HUES6 (cell line): ENCODE measurements at regions not wholly inside any gene's neighbourhood (a gene's known extent, or its start where the extent isn't known, plus 50 kb on each side); places are given as distances from the start of the nearest gene placed in this dataset.
"Not testable (repeated sequence)": the region's sequence is repeated elsewhere in the genome, so short reads cannot be mapped to it uniquely, and the experiment has no call there.

ENCODE experiments used
- H3K27ac ChIP-seq: 2 replicates; pipeline ENCODE4 v1.7.0; 2013; ENCODE audit warnings: low read depth, mild to moderate bottlenecking, low read length, inconsistent platforms
- H3K27me3 ChIP-seq: 2 replicates; pipeline ENCODE4 v1.6.1; 2013; ENCODE audit warnings: low read length; ENCODE audit not compliant: control insufficient read depth, insufficient read depth
- H3K36me3 ChIP-seq: 2 replicates; pipeline ENCODE4 v1.6.1; 2013; ENCODE audit warnings: low read length; ENCODE audit not compliant: control insufficient read depth, insufficient read depth
- H3K4me1 ChIP-seq: 2 replicates; pipeline ENCODE4 v1.6.1; 2013; ENCODE audit warnings: low read length; ENCODE audit not compliant: control insufficient read depth, insufficient read depth
- H3K4me3 ChIP-seq: 2 replicates; pipeline ENCODE4 v1.5.1; 2013; ENCODE audit warnings: low read depth, low read length
- H3K9ac ChIP-seq: one replicate; pipeline ENCODE4 v1.6.1; 2013; ENCODE audit warnings: mild to moderate bottlenecking, low read length
- H3K9me3 ChIP-seq: 2 replicates; pipeline ENCODE4 v1.6.1; 2013; ENCODE audit warnings: low read depth, low read length; ENCODE audit not compliant: control insufficient read depth, insufficient read depth

DNA sequence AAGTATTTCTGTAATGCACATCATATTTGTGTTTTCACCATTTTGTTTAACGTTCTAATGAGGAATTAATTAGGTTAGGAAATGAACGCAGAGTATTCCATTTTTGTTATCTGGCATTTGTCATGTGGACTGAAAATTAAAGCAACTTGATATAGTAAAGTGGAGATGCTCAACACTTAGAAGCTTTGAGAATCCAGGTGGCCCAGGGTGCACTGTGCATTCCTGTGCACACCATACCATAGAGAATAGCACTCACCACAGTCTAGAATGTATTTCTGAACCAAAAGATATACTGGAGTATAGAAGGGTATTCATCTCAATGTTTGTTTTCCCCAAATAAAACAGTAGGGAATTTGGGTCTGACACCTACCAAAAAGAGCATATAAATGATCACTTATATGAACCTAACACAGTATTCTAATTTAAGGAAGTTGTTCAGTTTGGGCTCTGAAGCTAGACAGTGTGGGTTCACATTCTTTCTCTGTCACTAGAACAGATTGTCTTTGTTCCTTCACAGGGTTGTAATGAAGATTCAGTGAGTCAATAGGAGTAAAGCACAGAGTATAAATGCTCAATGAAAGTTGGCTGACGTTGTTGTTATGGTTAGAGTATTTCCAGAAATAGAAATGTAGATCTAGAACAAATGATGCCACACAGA, 125.6 kb upstream of the DMRT1 start:
- no peak overlapping the region for H3K27ac ChIP-seq
- H3K4me3 ChIP-seq: no peak overlapping the region
- H3K36me3 ChIP-seq: peaks cover 24% of the 10 kb centered on the region
- peaks cover 12% of the 10 kb centered on the region for H3K4me1 ChIP-seq
- no peak overlapping the region for H3K9ac ChIP-seq
- no peaks in the 10 kb centered on the region for H3K9me3 ChIP-seq
- H3K27me3 ChIP-seq: no peaks in the 10 kb centered on the region

DNA sequence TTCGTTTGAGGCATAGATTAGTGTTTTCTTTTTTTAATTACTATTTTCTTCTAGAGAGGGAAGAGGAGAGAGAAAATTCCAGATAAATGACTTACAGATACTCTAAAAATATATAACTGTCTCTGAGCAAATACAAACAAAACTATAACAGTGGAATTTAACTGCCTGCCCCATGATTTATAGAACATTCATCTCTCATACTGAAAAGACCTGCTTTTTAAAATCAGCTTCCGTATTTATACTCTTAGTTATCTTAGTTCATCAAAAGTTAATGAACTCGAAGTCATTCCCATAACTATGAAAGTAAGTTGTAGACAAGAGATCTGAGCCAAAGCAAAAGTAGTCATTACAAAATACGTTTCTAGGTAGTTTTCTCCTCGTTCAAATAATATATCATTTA, 123.8 kb upstream of the DMRT1 start:
- Histone ChIP-seq H3K36me3 (peaks cover 6% of the 10 kb centered on the region), H3K4me1 (peaks cover 15% of the 10 kb centered on the region), H3K9ac (no peak overlapping the region)

DNA sequence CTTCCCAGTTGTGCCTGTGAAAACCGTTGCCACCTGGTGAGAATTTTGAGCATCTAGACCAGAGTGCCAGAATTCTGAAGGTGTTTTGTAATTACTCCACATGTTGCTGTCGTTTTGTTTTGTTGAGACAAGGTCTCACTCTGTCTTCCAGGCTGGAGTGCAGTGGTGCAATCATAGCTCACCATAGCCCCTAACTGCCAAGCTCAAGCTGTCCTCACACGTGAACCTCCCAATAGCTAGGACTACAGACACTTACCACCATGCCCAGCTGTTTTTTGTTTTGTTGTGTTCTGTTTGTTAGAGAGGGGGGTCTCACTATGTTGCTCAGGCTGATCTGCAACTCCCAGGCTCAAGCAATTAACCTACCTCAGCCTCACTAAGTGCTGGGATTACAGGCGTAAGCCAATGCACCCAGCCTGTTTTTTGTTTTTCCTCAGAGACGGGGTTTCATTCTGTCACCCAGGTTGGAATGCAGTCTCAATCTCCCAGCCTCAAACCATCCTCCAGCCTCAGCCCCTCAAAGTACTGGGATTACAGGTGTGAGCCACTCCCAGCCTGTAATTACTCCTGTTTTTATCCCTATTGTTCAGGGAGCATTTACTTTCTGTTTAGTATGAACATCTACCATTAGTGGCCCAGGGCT, 121.1 kb upstream of the DMRT1 start:
- H3K36me3 ChIP-seq: no peaks in the 10 kb centered on the region
- H3K9ac ChIP-seq: no peak overlapping the region
- H3K27me3 ChIP-seq: no peaks in the 10 kb centered on the region
- no peak overlapping the region for H3K4me3 ChIP-seq
- H3K27ac ChIP-seq: no peak overlapping the region
- peaks cover 21% of the 10 kb centered on the region for H3K4me1 ChIP-seq
- H3K9me3 ChIP-seq: no peaks in the 10 kb centered on the region

More for the DNA sequence above, 123.8 kb upstream of the DMRT1 start:
- Histone ChIP-seq H3K27me3 (no peaks in the 10 kb centered on the region), H3K9me3 (no peaks in the 10 kb centered on the region), H3K4me3 (no peak overlapping the region), H3K27ac (no peak overlapping the region)

DNA sequence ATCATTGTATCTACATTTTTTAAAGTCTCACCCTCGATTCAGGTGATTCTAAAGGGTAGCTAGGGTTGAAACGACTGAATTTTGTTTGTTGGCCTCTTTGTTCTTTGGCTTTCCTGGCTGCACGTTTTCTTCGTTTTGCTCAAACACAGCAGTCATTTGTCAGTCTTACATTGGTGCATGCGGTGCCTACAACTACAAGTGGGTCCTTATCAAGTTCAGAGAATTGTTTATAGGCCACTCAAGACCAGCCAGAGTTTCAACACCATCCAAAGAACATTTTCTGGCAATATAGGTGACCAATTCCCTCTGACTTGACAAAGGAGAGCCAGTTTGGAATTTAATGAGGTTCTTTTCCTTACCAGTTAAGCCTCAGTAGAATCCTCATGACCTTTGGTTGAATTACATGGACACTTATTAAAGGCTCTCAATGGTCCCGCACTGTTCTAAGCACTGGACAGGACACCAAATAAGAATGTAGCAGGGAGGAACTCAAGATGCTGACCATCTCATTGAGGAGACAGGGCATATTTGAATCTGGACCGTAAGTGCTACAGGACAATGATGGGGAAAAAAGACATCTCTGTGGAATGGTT, 119.0 kb upstream of the DMRT1 start:
- no peaks in the 10 kb centered on the region for H3K9me3 ChIP-seq
- H3K4me3 ChIP-seq: no peak overlapping the region
- no peaks in the 10 kb centered on the region for H3K27me3 ChIP-seq
- peaks cover 32% of the 10 kb centered on the region for H3K4me1 ChIP-seq
- no peaks in the 10 kb centered on the region for H3K36me3 ChIP-seq
- no peak overlapping the region for H3K27ac ChIP-seq
- no peak overlapping the region for H3K9ac ChIP-seq

DNA sequence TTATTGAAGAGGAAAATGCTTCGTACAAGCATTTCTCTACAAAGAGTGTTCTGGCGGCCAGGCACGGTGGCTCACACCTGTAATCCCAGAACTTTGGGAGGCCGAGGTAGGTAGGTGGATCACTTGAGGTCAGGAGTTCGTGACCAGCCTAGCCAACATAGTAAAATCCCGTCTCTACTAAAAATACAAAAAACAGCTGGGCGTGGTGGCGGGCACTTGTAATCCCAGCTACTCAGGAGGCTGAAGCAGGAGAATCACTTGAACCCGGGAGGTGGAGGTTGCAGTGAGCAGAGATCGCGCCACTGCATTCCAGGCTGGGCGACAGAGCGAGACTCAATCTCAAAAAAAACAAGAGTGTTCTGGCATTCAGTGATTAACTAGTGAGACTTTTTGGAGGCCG, 117.0 kb upstream of the DMRT1 start:
- H3K9ac ChIP-seq, H3K36me3 ChIP-seq, H3K9me3 ChIP-seq, H3K27ac ChIP-seq, H3K4me3 ChIP-seq, H3K27me3 ChIP-seq: not testable (repeated sequence)
- H3K4me1 ChIP-seq: peaks cover 48% of the 10 kb centered on the region

DNA sequence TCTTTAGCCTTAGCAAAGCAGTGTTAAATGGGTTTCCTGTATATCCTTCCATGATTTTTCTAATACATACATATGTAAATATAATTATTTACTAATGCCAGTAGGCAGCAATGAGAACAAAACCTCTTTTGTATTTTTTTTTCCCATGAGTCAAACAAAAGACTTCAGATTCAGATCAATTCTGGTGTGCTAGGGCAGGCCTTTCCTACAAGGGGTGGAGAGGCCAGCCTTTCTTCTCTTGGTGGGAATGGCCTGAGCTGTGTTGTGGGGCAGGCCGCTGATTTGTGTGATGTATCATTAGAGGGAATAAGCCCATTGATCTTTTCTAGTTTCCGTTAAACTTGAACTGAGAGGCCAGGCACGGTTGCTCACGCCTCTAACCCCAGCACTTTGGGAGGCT, 115.5 kb upstream of the DMRT1 start:
- H3K9ac ChIP-seq: no peak overlapping the region
- H3K36me3 ChIP-seq: peaks cover 3% of the 10 kb centered on the region; the same call in 1 of the 2 replicates
- H3K27me3 ChIP-seq: no peaks in the 10 kb centered on the region
- H3K9me3 ChIP-seq: no peaks in the 10 kb centered on the region
- H3K27ac ChIP-seq: no peak overlapping the region
- no peak overlapping the region for H3K4me3 ChIP-seq
- H3K4me1 ChIP-seq: peaks cover 37% of the 10 kb centered on the region

DNA sequence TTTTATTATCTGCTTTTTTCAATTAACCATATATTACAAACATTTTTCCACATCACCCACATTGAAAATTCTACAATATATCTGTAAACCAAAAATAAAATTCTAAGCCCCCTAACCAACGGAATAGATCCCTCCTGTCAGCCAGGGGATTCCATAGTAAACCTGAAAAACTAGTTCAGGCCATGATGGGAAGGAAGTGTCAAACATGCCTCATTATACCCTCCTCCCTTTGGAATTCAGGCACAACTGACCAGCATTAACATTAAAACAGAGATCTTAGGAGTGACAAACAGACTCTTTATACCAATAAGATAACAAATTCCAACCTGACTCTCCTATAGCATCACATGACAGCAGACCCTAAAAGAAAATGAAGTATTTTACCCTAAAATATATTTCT, 113.7 kb upstream of the DMRT1 start:
- H3K27ac ChIP-seq: peak overlapping the region; percentile 87
- peaks cover 9% of the 10 kb centered on the region; the same call in 1 of the 2 replicates for H3K36me3 ChIP-seq
- peaks cover 35% of the 10 kb centered on the region for H3K4me1 ChIP-seq
- H3K27me3 ChIP-seq: no peaks in the 10 kb centered on the region
- H3K4me3 ChIP-seq: no peak overlapping the region
- no peaks in the 10 kb centered on the region for H3K9me3 ChIP-seq
- H3K9ac ChIP-seq: no peak overlapping the region

DNA sequence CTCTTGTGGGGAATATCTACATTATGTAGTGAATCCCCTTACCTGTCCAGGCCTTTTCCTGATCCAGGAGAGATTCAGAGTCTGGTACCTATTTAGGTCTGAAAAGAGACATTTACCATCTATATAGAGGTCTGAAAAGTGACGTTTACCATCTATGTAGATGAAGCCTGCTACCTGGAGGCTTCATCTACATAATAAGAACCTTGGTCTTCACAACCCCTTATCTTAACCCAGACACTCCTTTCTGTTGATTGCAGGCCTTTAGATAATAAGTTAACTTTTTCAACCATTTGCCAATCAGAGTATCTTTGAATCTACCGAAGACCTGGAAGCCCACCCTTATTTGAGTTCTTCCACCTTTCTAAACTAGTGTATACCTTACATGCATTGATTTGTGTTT, 113.0 kb upstream of the DMRT1 start:
- Histone ChIP-seq H3K4me3 (no peak overlapping the region), H3K27me3 (no peaks in the 10 kb centered on the region), H3K36me3 (peaks cover 10% of the 10 kb centered on the region; the same call in 1 of the 2 replicates), H3K4me1 (peaks cover 35% of the 10 kb centered on the region), H3K9ac (no peak overlapping the region), H3K27ac (peak overlapping the region; percentile 87), H3K9me3 (no peaks in the 10 kb centered on the region)

DNA sequence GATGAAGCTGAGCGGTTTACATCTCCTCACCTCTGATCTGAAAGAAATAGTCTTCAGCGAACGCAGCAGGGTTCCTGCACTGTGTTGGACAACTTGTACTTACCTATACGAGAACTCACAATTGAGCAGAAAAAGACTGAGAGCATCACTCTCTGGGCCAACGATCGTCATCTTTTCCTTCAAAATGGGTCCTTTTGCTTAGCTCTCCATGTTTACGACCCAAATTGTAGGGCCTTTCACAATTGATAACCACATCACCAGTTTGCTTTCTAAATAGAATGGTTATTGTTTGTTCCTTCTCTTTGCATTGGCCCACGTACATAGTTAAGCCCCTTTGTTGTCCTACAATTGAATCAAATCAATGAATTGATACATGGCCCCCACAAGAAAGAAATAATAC, 110.0 kb upstream of the DMRT1 start:
- Histone ChIP-seq H3K27ac (no peak overlapping the region), H3K9me3 (no peaks in the 10 kb centered on the region), H3K27me3 (no peaks in the 10 kb centered on the region), H3K9ac (no peak overlapping the region), H3K36me3 (peaks cover 22% of the 10 kb centered on the region), H3K4me3 (no peak overlapping the region), H3K4me1 (peaks cover 19% of the 10 kb centered on the region)

DNA sequence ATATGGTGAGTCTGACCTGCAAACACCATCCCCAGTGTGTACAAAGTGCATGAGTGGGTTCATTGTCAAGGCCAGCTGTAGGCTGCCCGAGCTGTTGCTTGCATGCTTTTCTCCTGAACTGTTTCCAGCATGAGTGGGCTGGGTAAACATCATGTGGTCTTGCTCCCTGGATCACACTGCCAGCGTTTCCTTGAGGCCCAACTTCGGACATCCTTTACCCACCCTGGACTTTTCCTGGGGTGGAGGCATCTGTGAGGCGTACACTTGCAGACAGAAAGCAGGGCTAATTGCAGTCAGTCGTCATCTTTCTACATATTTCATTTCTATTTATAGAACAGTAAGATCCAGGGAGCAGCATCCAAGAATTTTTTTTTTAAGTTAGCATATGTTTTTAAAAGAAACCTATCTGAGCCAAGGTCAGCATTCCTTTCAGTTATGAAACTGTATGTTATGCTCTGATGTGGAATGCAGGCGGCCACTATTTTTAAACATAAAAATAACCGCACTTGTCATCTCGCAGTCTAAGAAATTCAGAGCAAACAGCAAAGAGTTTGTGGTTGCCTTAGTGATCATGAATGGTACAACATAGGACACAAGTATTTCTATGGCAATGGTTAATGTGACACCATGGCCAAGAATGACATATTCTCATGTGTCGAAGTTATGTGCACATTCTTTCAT, 106.5 kb upstream of the DMRT1 start:
- Histone ChIP-seq H3K27me3 (no peaks in the 10 kb centered on the region), H3K9me3 (no peaks in the 10 kb centered on the region), H3K4me1 (no peaks in the 10 kb centered on the region), H3K27ac (no peak overlapping the region), H3K36me3 (peaks cover 43% of the 10 kb centered on the region), H3K4me3 (no peak overlapping the region), H3K9ac (no peak overlapping the region)
